Caco-2 (cell line): ENCODE measurements at regions not wholly inside any gene's neighbourhood (a gene's known extent, or its start where the extent isn't known, plus 50 kb on each side); places are given as distances from the start of the nearest gene placed in this dataset.

Experiments used
- BruUV-seq: library from RNA; stranded (reverse); fragments of 400-500 nt; replicated peaks from 2 replicates; lab custom pipeline; 2021; lab: Mats Ljungman, UMichigan
- CTCF ChIA-PET: fragments of 300-600 bp; sonication (Branson Sonifier 250); formaldehyde crosslinking; loops from one replicate; lab custom pipeline; 2022; ENCODE audit warnings: antibody characterized with exemption; lab: Charles Lee
- POLR2A ChIA-PET: fragments of 300-600 bp; sonication (Branson Sonifier 250); formaldehyde crosslinking; loops from one replicate; lab custom pipeline; 2022; ENCODE audit warnings: antibody characterized with exemption; lab: Charles Lee
- DNase-seq, 2 experiments: peaks; one replicate each; pipeline versions ENCODE4 v3.0.0 to v3.0.0-alpha.2; 2020 to 2022
- H3K27me3 ChIP-seq: replicated peaks from 2 replicates; pipeline ENCODE4 v1.6.0; 2011; ENCODE audit warnings: low read length; ENCODE audit not compliant: control insufficient read depth, insufficient read depth
- H3K36me3 ChIP-seq: 2 replicates; pipeline ENCODE4 v1.5.1; 2011; ENCODE audit warnings: low read length; ENCODE audit not compliant: control insufficient read depth, insufficient read depth
- H3K4me1 ChIP-seq: fragments of 250-450 bp; sonication (Bioruptor Pico); 2 replicates; pipeline ENCODE4 v1.5.1; 2020; ENCODE audit warnings: mild to moderate bottlenecking
- H3K4me3 ChIP-seq: 2 replicates; pipeline ENCODE4 v1.5.1; 2011; ENCODE audit warnings: low read depth, mild to moderate bottlenecking, control low read depth, low read length
- H3K9me3 ChIP-seq: fragments of 250-450 bp; sonication (Bioruptor Pico); 2 replicates; pipeline ENCODE4 v1.5.1; 2020; ENCODE audit warnings: mild to moderate bottlenecking, moderate library complexity
- H3K27ac Mint-ChIP-seq: one replicate; pipeline ENCODE4 v1.8.0; 2022; ENCODE audit warnings: mixed read lengths; ENCODE audit not compliant: unreplicated experiment
- H3K27me3 Mint-ChIP-seq: one replicate; pipeline ENCODE4 v1.8.0; 2022; ENCODE audit warnings: mixed read lengths; ENCODE audit not compliant: insufficient read depth, unreplicated experiment
- H3K36me3 Mint-ChIP-seq: one replicate; pipeline ENCODE4 v1.8.0; 2022; ENCODE audit warnings: mild to moderate bottlenecking, mixed read lengths; ENCODE audit not compliant: insufficient read depth, unreplicated experiment
- H3K4me1 Mint-ChIP-seq: one replicate; pipeline ENCODE4 v1.8.0; 2022; ENCODE audit warnings: low read depth, mixed read lengths; ENCODE audit not compliant: unreplicated experiment
- H3K4me3 Mint-ChIP-seq: one replicate; pipeline ENCODE4 v1.8.0; 2022; ENCODE audit warnings: mild to moderate bottlenecking, moderate library complexity, mixed read lengths; ENCODE audit not compliant: unreplicated experiment
- H3K9me3 Mint-ChIP-seq: one replicate; pipeline ENCODE4 v1.8.0; 2022; ENCODE audit warnings: mixed read lengths; ENCODE audit not compliant: unreplicated experiment
- CTCF ChIP-seq, 2 experiments: fragments of 200-600 bp in 1 of 2; IDR thresholded peaks; 1 replicate in 1 of 2; 2 replicates in 1 of 2; pipeline versions ENCODE4 v1.5.1 to v1.8.0; 2011 to 2022; ENCODE audit warnings: antibody characterized with exemption in 1 of 2, control low read depth in 1 of 2, inconsistent platforms in 1 of 2, low read depth in 1 of 2, low read length in 1 of 2, mild to moderate bottlenecking in 1 of 2, moderate library complexity in 1 of 2; ENCODE audit not compliant: insufficient read depth in 1 of 2, severe bottlenecking in 1 of 2, unreplicated experiment in 1 of 2
- intact Hi-C: fragments of 100-400 bp; cut with micrococcal nuclease; formaldehyde crosslinking; loops from one replicate; pipeline ENCODE4 v1.10.0; 2022; ENCODE audit not compliant: unreplicated experiment

GRCh38 chr16:5468488-5468887 is 370.9 kb upstream of the EEF2KMT start:
- Mint-ChIP-seq H3K27me3 (peaks cover 20% of the 10 kb centered on the region), H3K4me3 (no peak overlapping the region), H3K36me3 (no peaks in the 10 kb centered on the region), H3K9me3 (no peaks in the 10 kb centered on the region), H3K4me1 (no peaks in the 10 kb centered on the region), H3K27ac (no peak overlapping the region)
- no peak for TF ChIP-seq CTCF (IDR thresholded peaks at IDR 0.05; ENCODE audit: insufficient read depth in 1 of 2, low read depth in 1 of 2, low read length in 1 of 2, severe bottlenecking in 1 of 2, unreplicated experiment in 1 of 2)
- Histone ChIP-seq H3K9me3 (no peaks in the 10 kb centered on the region), H3K4me3 (no peak overlapping the region), H3K36me3 (no peaks in the 10 kb centered on the region), H3K27me3 (no peaks in the 10 kb centered on the region), H3K4me1 (no peaks in the 10 kb centered on the region)
- BruUV-seq: no TSS peak
- ChIA-PET POLR2A (no interaction called here), CTCF (no interaction called here)
- intact Hi-C loops: no loop called here
- no peak for DNase-seq

- ChIA-PET POLR2A (no interaction called here), CTCF (no interaction called here)
- H3K27me3 ChIP-seq: no peaks in the 10 kb centered on the region
- Mint-ChIP-seq H3K27me3 (peaks cover 13% of the 10 kb centered on the region), H3K4me1 (no peaks in the 10 kb centered on the region), H3K27ac (no peak overlapping the region), H3K36me3 (no peaks in the 10 kb centered on the region), H3K4me3 (no peak overlapping the region), H3K9me3 (no peaks in the 10 kb centered on the region)
- no peaks in the 10 kb centered on the region for H3K4me1 ChIP-seq
- no TSS peak for BruUV-seq
- no peak overlapping the region for H3K4me3 ChIP-seq
- TF ChIP-seq CTCF (IDR thresholded peaks at IDR 0.05; ENCODE audit: insufficient read depth in 1 of 2, low read depth in 1 of 2, low read length in 1 of 2, severe bottlenecking in 1 of 2, unreplicated experiment in 1 of 2): no peak
- H3K36me3 ChIP-seq: no peaks in the 10 kb centered on the region
- intact Hi-C loops: no loop called here
- no peaks in the 10 kb centered on the region for H3K9me3 ChIP-seq
- DNase-seq: no peak
These were observed 370.0 kb upstream of the EEF2KMT start for GRCh38 chr16:5467552-5467951.

- Mint-ChIP-seq H3K27me3 (peaks cover 11% of the 10 kb centered on the region), H3K4me1 (no peaks in the 10 kb centered on the region), H3K4me3 (no peak overlapping the region), H3K9me3 (no peaks in the 10 kb centered on the region), H3K27ac (no peak overlapping the region), H3K36me3 (no peaks in the 10 kb centered on the region)
- no peaks in the 10 kb centered on the region for H3K4me1 ChIP-seq
- no peak overlapping the region for H3K4me3 ChIP-seq
- DNase-seq: no peak
- no peaks in the 10 kb centered on the region for H3K9me3 ChIP-seq
- POLR2A ChIA-PET: no interaction called here
- no peak for TF ChIP-seq CTCF (IDR thresholded peaks at IDR 0.05; ENCODE audit: insufficient read depth in 1 of 2, low read depth in 1 of 2, low read length in 1 of 2, severe bottlenecking in 1 of 2, unreplicated experiment in 1 of 2)
- intact Hi-C loops: no loop called here
- no peaks in the 10 kb centered on the region for H3K36me3 ChIP-seq
- no peaks in the 10 kb centered on the region for H3K27me3 ChIP-seq
- BruUV-seq: no TSS peak
- CTCF ChIA-PET: no interaction called here
These were observed 369.0 kb upstream of the EEF2KMT start for GRCh38 chr16:5466551-5466950.
